Ishikawa (cell line): ENCODE measurements at regions not wholly inside any gene's neighbourhood (a gene's known extent, or its start where the extent isn't known, plus 50 kb on each side); places are given as distances from the start of the nearest gene placed in this dataset.

Experiments used
- RAD21 ChIP-seq: IDR thresholded peaks from 2 replicates; pipeline ENCODE4 v1.6.1; 2012; ENCODE audit warnings: low read depth
- TAF1 ChIP-seq: IDR thresholded peaks from 2 replicates; pipeline ENCODE4 v1.6.1; 2012; ENCODE audit warnings: low read depth, mild to moderate bottlenecking

DNA sequence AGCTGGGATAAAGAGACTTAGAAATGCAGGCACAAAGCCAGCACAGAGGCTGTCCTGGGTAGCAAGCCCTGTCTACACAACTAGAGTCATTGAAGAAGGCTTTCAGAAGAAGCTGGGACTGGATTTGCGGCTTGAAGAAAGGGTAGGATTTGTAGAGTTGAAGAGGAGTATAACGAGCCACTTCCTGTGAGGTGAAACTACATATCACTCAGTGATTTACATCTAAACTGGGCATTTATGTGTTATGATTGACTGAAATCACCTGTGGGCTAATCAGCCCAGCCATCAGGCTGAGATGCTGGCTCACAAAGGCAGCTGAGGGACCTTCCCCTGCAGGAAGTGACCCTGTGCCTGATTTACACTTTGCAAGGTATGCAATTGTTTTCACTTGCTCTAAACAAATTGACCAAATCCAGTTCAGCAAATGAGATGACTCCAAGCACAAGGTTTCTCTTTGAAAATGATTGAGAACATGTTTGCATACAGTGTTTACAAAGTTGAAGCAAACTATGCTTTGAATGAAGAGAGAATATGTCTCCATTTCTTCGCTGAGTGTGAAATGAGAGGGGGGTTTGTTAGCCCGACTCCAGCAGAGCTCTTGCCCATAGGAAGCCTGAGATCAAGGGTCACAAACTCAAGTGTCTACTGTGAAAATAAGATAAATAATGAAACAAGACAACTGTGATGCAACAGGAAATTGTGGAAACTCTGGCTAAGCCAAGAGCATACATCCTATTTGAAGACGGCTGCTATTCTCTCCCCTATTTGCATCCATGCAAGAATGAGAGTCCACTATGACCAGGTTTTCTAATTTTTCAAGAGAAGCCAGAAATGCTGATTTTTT is 69.3 kb upstream of the HK2 start:
- TF ChIP-seq TAF1: no peak
- no peak for TF ChIP-seq RAD21
